ENCODE measurements at regions not wholly inside any gene's neighbourhood (a gene's known extent, or its start where the extent isn't known, plus 50 kb on each side); places are given as distances from the start of the nearest gene placed in this dataset.

GRCh38 chr20:7029019-7029418, 261.5 kb downstream of the BMP2 start:
- CTCF ChIA-PET, result no interaction called here
- H3K4me1 Mint-ChIP-seq (ENCODE audit: low read depth), result no peaks in the 10 kb centered on the region
- no peak for DNase-seq

GRCh38 chr20:7031222-7031621, 263.7 kb downstream of the BMP2 start:
- intact Hi-C loops (cut with micrococcal nuclease), result no loop called here
- CTCF ChIA-PET, result no interaction called here
- Mint-ChIP-seq H3K27me3 (ENCODE audit: low read depth) (no peaks in the 10 kb centered on the region), H3K36me3 (ENCODE audit: low read depth) (no peaks in the 10 kb centered on the region), H3K9me3 (peaks cover 20% of the 10 kb centered on the region), H3K4me1 (ENCODE audit: low read depth) (no peaks in the 10 kb centered on the region), H3K27ac (no peak overlapping the region), H3K4me3 (no peak overlapping the region)
- no peak for DNase-seq

More at GRCh38 chr20:7029019-7029418, 261.5 kb downstream of the BMP2 start:
- Mint-ChIP-seq H3K9me3 (peaks cover 9% of the 10 kb centered on the region), H3K36me3 (ENCODE audit: low read depth) (no peaks in the 10 kb centered on the region), H3K27ac (no peak overlapping the region), H3K4me3 (no peak overlapping the region), H3K27me3 (ENCODE audit: low read depth) (no peaks in the 10 kb centered on the region)
- intact Hi-C loops (cut with micrococcal nuclease), result no loop called here

DNA sequence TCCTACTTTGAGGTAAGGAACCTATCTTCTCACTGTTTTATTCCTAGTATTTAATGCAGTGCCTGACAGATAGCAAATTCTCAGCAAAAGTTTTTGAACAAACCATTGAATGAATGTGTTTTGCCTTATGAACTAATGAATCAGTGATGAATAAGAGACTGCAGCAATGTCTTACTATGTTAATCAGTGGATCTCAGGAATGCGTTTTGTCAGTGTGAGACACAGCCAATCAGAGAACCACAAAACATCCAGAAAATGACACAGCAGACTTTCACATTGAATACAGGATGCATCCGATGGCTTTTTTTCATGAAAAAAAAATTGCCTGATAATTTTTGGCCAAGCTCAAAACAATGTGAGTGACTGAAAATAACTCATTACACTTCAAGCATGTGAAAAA, 270.5 kb downstream of the BMP2 start:
- Mint-ChIP-seq H3K27ac (no peak overlapping the region), H3K36me3 (ENCODE audit: low read depth) (no peaks in the 10 kb centered on the region), H3K4me1 (ENCODE audit: low read depth) (no peaks in the 10 kb centered on the region), H3K9me3 (peaks cover 23% of the 10 kb centered on the region), H3K4me3 (no peak overlapping the region), H3K27me3 (ENCODE audit: low read depth) (no peaks in the 10 kb centered on the region)
- CTCF ChIA-PET, result no interaction called here
- intact Hi-C loops (cut with micrococcal nuclease), result no loop called here
- no peak for DNase-seq

- no peak for DNase-seq
- no peak overlapping the region for H3K27ac Mint-ChIP-seq
- no peaks in the 10 kb centered on the region for H3K4me1 Mint-ChIP-seq (ENCODE audit: low read depth)
- H3K36me3 Mint-ChIP-seq (ENCODE audit: low read depth), result no peaks in the 10 kb centered on the region
- no peaks in the 10 kb centered on the region for H3K27me3 Mint-ChIP-seq (ENCODE audit: low read depth)
- H3K4me3 Mint-ChIP-seq, result no peak overlapping the region
- H3K9me3 Mint-ChIP-seq, result peaks cover 1% of the 10 kb centered on the region
- intact Hi-C loops (cut with micrococcal nuclease), result no loop called here
- CTCF ChIA-PET, result no interaction called here
Observed at GRCh38 chr20:7057611-7058010, 290.1 kb downstream of the BMP2 start.

GRCh38 chr20:7078804-7079203, 311.3 kb downstream of the BMP2 start:
- Mint-ChIP-seq H3K36me3 (ENCODE audit: low read depth) (no peaks in the 10 kb centered on the region), H3K27me3 (ENCODE audit: low read depth) (no peaks in the 10 kb centered on the region), H3K4me1 (ENCODE audit: low read depth) (no peaks in the 10 kb centered on the region), H3K9me3 (peaks cover 5% of the 10 kb centered on the region), H3K4me3 (no peak overlapping the region), H3K27ac (no peak overlapping the region)
- intact Hi-C loops (cut with micrococcal nuclease), result no loop called here
- no peak for DNase-seq
- CTCF ChIA-PET, result no interaction called here

DNA sequence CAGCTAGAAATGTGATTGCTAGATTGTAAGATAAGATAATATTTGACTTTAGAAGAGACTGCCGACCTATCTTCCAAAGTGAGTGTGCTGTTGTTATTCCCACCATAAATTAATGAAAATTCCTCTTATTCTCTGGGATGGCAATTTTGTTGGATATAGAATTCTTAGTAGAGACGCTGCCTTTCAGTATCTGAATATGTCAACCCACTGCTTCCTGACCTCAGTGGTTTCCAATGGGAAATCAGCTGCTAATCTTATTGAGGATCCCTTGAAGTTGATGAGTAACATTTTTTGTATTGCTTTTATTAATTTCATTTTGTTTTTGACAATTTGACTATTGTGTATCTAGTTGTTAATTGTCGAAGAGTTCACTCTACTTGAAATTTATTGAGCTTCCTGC, 313.0 kb downstream of the BMP2 start:
- H3K27ac Mint-ChIP-seq, result no peak overlapping the region
- peaks cover 5% of the 10 kb centered on the region for H3K9me3 Mint-ChIP-seq
- DNase-seq, result no peak
- intact Hi-C loops (cut with micrococcal nuclease), result no loop called here
- H3K4me3 Mint-ChIP-seq, result no peak overlapping the region
- H3K36me3 Mint-ChIP-seq (ENCODE audit: low read depth), result no peaks in the 10 kb centered on the region
- CTCF ChIA-PET, result interaction anchor here (0.6 kb wide), 1 partner anchor 8 kb away, joined by 3 read pairs; no protein-coding TSS in a partner anchor
- no peaks in the 10 kb centered on the region for H3K27me3 Mint-ChIP-seq (ENCODE audit: low read depth)
- H3K4me1 Mint-ChIP-seq (ENCODE audit: low read depth), result no peaks in the 10 kb centered on the region

DNA sequence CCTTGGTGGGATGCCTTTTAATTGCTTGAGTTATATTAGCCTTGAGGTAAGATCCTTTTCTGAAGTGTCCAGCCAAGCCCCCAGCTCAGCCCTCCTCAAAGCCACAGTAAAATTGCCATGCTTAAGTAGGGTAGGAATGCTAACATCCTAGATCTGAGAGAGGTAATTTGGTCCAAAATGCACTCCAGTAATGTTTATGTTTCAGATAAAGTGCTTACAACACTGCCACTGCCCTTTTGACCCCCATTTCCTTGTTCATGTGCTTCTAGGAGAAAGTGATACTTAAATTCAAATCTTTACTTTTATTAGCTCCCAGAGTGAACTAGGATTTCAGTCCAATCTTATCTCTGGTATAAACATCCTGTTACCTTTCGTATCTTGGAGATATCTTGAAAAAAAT, 318.0 kb downstream of the BMP2 start:
- H3K36me3 Mint-ChIP-seq (ENCODE audit: low read depth), result no peaks in the 10 kb centered on the region
- H3K9me3 Mint-ChIP-seq, result peaks cover 4% of the 10 kb centered on the region
- DNase-seq, result no peak
- no peaks in the 10 kb centered on the region for H3K27me3 Mint-ChIP-seq (ENCODE audit: low read depth)
- no peak overlapping the region for H3K27ac Mint-ChIP-seq
- H3K4me1 Mint-ChIP-seq (ENCODE audit: low read depth), result no peaks in the 10 kb centered on the region
- H3K4me3 Mint-ChIP-seq, result no peak overlapping the region
- CTCF ChIA-PET, result no interaction called here
- intact Hi-C loops (cut with micrococcal nuclease), result no loop called here

GRCh38 chr20:7087803-7088202, 320.3 kb downstream of the BMP2 start:
- H3K9me3 Mint-ChIP-seq, result peaks cover 8% of the 10 kb centered on the region
- H3K4me1 Mint-ChIP-seq (ENCODE audit: low read depth), result no peaks in the 10 kb centered on the region
- intact Hi-C loops (cut with micrococcal nuclease), result no loop called here
- no peaks in the 10 kb centered on the region for H3K36me3 Mint-ChIP-seq (ENCODE audit: low read depth)
- CTCF ChIA-PET, result no interaction called here
- H3K27ac Mint-ChIP-seq, result no peak overlapping the region
- no peaks in the 10 kb centered on the region for H3K27me3 Mint-ChIP-seq (ENCODE audit: low read depth)
- no peak overlapping the region for H3K4me3 Mint-ChIP-seq
- DNase-seq, result no peak

GRCh38 chr20:7090001-7090400, 322.5 kb downstream of the BMP2 start:
- Mint-ChIP-seq H3K4me1 (ENCODE audit: low read depth) (no peaks in the 10 kb centered on the region), H3K27ac (no peak overlapping the region), H3K27me3 (ENCODE audit: low read depth) (no peaks in the 10 kb centered on the region), H3K36me3 (ENCODE audit: low read depth) (no peaks in the 10 kb centered on the region), H3K9me3 (peaks cover 8% of the 10 kb centered on the region), H3K4me3 (no peak overlapping the region)
- no peak for DNase-seq
- intact Hi-C loops (cut with micrococcal nuclease), result loop anchor here (5.0 kb wide), 1 partner anchor 948 kb away; no protein-coding TSS in a partner anchor
- CTCF ChIA-PET, result no interaction called here

GRCh38 chr20:7090811-7091210, 323.3 kb downstream of the BMP2 start:
- H3K36me3 Mint-ChIP-seq (ENCODE audit: low read depth), result no peaks in the 10 kb centered on the region
- CTCF ChIA-PET, result no interaction called here
- no peak for DNase-seq
- no peaks in the 10 kb centered on the region for H3K27me3 Mint-ChIP-seq (ENCODE audit: low read depth)
- no peaks in the 10 kb centered on the region for H3K4me1 Mint-ChIP-seq (ENCODE audit: low read depth)
- no peak overlapping the region for H3K4me3 Mint-ChIP-seq
- intact Hi-C loops (cut with micrococcal nuclease), result loop anchor here (5.0 kb wide), 1 partner anchor 949 kb away; no protein-coding TSS in a partner anchor
- H3K9me3 Mint-ChIP-seq, result peaks cover 8% of the 10 kb centered on the region
- H3K27ac Mint-ChIP-seq, result no peak overlapping the region

DNA sequence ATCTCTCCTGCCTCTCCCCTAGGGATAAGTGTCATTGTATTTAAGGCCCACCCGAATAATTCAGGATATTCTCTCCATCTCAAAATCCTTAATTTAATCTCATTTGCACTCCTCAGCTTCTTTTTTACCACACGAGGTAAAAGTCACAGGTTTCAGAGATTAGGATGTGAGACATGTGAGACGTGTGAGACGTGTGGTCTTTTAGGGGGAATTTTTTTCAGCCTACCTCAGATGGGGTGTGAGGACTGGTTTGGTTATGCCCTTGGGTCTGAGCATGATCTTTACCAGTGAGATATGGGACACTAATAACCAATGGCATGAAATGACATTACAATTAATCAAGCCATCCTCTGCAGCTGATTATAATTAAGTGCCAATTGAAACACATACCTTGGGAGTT, 324.2 kb downstream of the BMP2 start:
- CTCF ChIA-PET, result interaction anchor here (0.6 kb wide), 1 partner anchor 284 kb away, joined by 3 read pairs; no protein-coding TSS in a partner anchor
- no peak overlapping the region for H3K27ac Mint-ChIP-seq
- no peaks in the 10 kb centered on the region for H3K36me3 Mint-ChIP-seq (ENCODE audit: low read depth)
- H3K4me1 Mint-ChIP-seq (ENCODE audit: low read depth), result no peaks in the 10 kb centered on the region
- H3K9me3 Mint-ChIP-seq, result peaks cover 8% of the 10 kb centered on the region
- intact Hi-C loops (cut with micrococcal nuclease), result loop anchor here (5.0 kb wide), 1 partner anchor 949 kb away; no protein-coding TSS in a partner anchor
- no peak overlapping the region for H3K4me3 Mint-ChIP-seq
- H3K27me3 Mint-ChIP-seq (ENCODE audit: low read depth), result no peaks in the 10 kb centered on the region
- DNase-seq, result no peak

GRCh38 chr20:7094438-7094997, 327.0 kb downstream of the BMP2 start:
- Mint-ChIP-seq H3K4me1 (ENCODE audit: low read depth) (no peaks in the 10 kb centered on the region), H3K27me3 (ENCODE audit: low read depth) (no peaks in the 10 kb centered on the region), H3K27ac (no peak overlapping the region), H3K36me3 (ENCODE audit: low read depth) (no peaks in the 10 kb centered on the region), H3K4me3 (no peak overlapping the region), H3K9me3 (peaks cover 9% of the 10 kb centered on the region)
- DNase-seq, result peak; percentile 8
- intact Hi-C loops (cut with micrococcal nuclease), result loop anchor here (2.0 to 5.0 kb wide), 3 partner anchors 266 to 952 kb away; no protein-coding TSS in a partner anchor
- CTCF ChIA-PET, result no interaction called here

- no peak for DNase-seq
- Mint-ChIP-seq H3K4me1 (ENCODE audit: low read depth) (no peaks in the 10 kb centered on the region), H3K36me3 (ENCODE audit: low read depth) (no peaks in the 10 kb centered on the region), H3K9me3 (peaks cover 1% of the 10 kb centered on the region), H3K4me3 (no peak overlapping the region), H3K27me3 (ENCODE audit: low read depth) (no peaks in the 10 kb centered on the region), H3K27ac (no peak overlapping the region)
- CTCF ChIA-PET, result no interaction called here
- intact Hi-C loops (cut with micrococcal nuclease), result no loop called here
Observed at GRCh38 chr20:7106910-7107309, 339.4 kb downstream of the BMP2 start.
